ENCODE measurements at regions not wholly inside any gene's neighbourhood (a gene's known extent, or its start where the extent isn't known, plus 50 kb on each side); places are given as distances from the start of the nearest gene placed in this dataset.

- H3K27me3 ChIP-seq (ENCODE audit: control insufficient read depth in 1 of 2, insufficient read depth in 2 of 2, low read length in 2 of 2), result no peaks in the 10 kb centered on the region
Measured at GRCh38 chr5:125289606-125290005, 543.2 kb upstream of the ZNF608 start.

GRCh38 chr5:125290935-125291334, 544.5 kb upstream of the ZNF608 start:
- Histone ChIP-seq H3K27me3 (ENCODE audit: control insufficient read depth in 1 of 2, insufficient read depth in 2 of 2, low read length in 2 of 2) (no peaks in the 10 kb centered on the region), H3K9me3 (ENCODE audit: control insufficient read depth in 2 of 2, low read length in 2 of 2) (no peaks in the 10 kb centered on the region), H3K9ac (ENCODE audit: low read length in 2 of 2) (no peak overlapping the region), H3K27ac (ENCODE audit: low read length) (no peak overlapping the region), H3K36me3 (ENCODE audit: control insufficient read depth in 2 of 2, insufficient read depth in 2 of 2, low read length in 2 of 2) (no peaks in the 10 kb centered on the region), H3K4me3 (ENCODE audit: low read length in 2 of 2) (no peak overlapping the region), H3K4me1 (ENCODE audit: control insufficient read depth, insufficient read depth, low read length) (no peaks in the 10 kb centered on the region)

More at GRCh38 chr5:125289606-125290005, 543.2 kb upstream of the ZNF608 start:
- Histone ChIP-seq H3K4me1 (ENCODE audit: control insufficient read depth, insufficient read depth, low read length) (no peaks in the 10 kb centered on the region), H3K4me3 (ENCODE audit: low read length in 2 of 2) (no peak overlapping the region), H3K9me3 (ENCODE audit: control insufficient read depth in 2 of 2, low read length in 2 of 2) (no peaks in the 10 kb centered on the region), H3K27ac (ENCODE audit: low read length) (no peak overlapping the region), H3K36me3 (ENCODE audit: control insufficient read depth in 2 of 2, insufficient read depth in 2 of 2, low read length in 2 of 2) (no peaks in the 10 kb centered on the region), H3K9ac (ENCODE audit: low read length in 2 of 2) (no peak overlapping the region)

GRCh38 chr5:125291447-125291846, 545.0 kb upstream of the ZNF608 start:
- H3K9ac ChIP-seq (ENCODE audit: low read length in 2 of 2), result no peak overlapping the region
- no peaks in the 10 kb centered on the region for H3K27me3 ChIP-seq (ENCODE audit: control insufficient read depth in 1 of 2, insufficient read depth in 2 of 2, low read length in 2 of 2)
- no peaks in the 10 kb centered on the region for H3K36me3 ChIP-seq (ENCODE audit: control insufficient read depth in 2 of 2, insufficient read depth in 2 of 2, low read length in 2 of 2)
- no peaks in the 10 kb centered on the region for H3K9me3 ChIP-seq (ENCODE audit: control insufficient read depth in 2 of 2, low read length in 2 of 2)
- H3K4me3 ChIP-seq (ENCODE audit: low read length in 2 of 2), result no peak overlapping the region
- no peaks in the 10 kb centered on the region for H3K4me1 ChIP-seq (ENCODE audit: control insufficient read depth, insufficient read depth, low read length)
- H3K27ac ChIP-seq (ENCODE audit: low read length), result no peak overlapping the region

GRCh38 chr5:125293223-125293622, 546.8 kb upstream of the ZNF608 start:
- no peaks in the 10 kb centered on the region for H3K9me3 ChIP-seq (ENCODE audit: control insufficient read depth in 2 of 2, low read length in 2 of 2)
- H3K4me1 ChIP-seq (ENCODE audit: control insufficient read depth, insufficient read depth, low read length), result no peaks in the 10 kb centered on the region
- no peak overlapping the region for H3K27ac ChIP-seq (ENCODE audit: low read length)
- H3K4me3 ChIP-seq (ENCODE audit: low read length in 2 of 2), result no peak overlapping the region
- H3K27me3 ChIP-seq (ENCODE audit: control insufficient read depth in 1 of 2, insufficient read depth in 2 of 2, low read length in 2 of 2), result no peaks in the 10 kb centered on the region
- no peak overlapping the region for H3K9ac ChIP-seq (ENCODE audit: low read length in 2 of 2)
- no peaks in the 10 kb centered on the region for H3K36me3 ChIP-seq (ENCODE audit: control insufficient read depth in 2 of 2, insufficient read depth in 2 of 2, low read length in 2 of 2)

GRCh38 chr5:125293726-125294125, 547.3 kb upstream of the ZNF608 start:
- Histone ChIP-seq H3K27me3 (ENCODE audit: control insufficient read depth in 1 of 2, insufficient read depth in 2 of 2, low read length in 2 of 2) (no peaks in the 10 kb centered on the region), H3K9ac (ENCODE audit: low read length in 2 of 2) (no peak overlapping the region), H3K9me3 (ENCODE audit: control insufficient read depth in 2 of 2, low read length in 2 of 2) (no peaks in the 10 kb centered on the region), H3K27ac (ENCODE audit: low read length) (no peak overlapping the region), H3K36me3 (ENCODE audit: control insufficient read depth in 2 of 2, insufficient read depth in 2 of 2, low read length in 2 of 2) (no peaks in the 10 kb centered on the region), H3K4me1 (ENCODE audit: control insufficient read depth, insufficient read depth, low read length) (no peaks in the 10 kb centered on the region), H3K4me3 (ENCODE audit: low read length in 2 of 2) (no peak overlapping the region)

GRCh38 chr5:125294844-125295243, 548.4 kb upstream of the ZNF608 start:
- Histone ChIP-seq H3K4me3 (ENCODE audit: low read length in 2 of 2) (no peak overlapping the region), H3K27ac (ENCODE audit: low read length) (no peak overlapping the region), H3K9me3 (ENCODE audit: control insufficient read depth in 2 of 2, low read length in 2 of 2) (no peaks in the 10 kb centered on the region), H3K9ac (ENCODE audit: low read length in 2 of 2) (no peak overlapping the region), H3K36me3 (ENCODE audit: control insufficient read depth in 2 of 2, insufficient read depth in 2 of 2, low read length in 2 of 2) (no peaks in the 10 kb centered on the region), H3K27me3 (ENCODE audit: control insufficient read depth in 1 of 2, insufficient read depth in 2 of 2, low read length in 2 of 2) (no peaks in the 10 kb centered on the region), H3K4me1 (ENCODE audit: control insufficient read depth, insufficient read depth, low read length) (no peaks in the 10 kb centered on the region)

- Histone ChIP-seq H3K36me3 (ENCODE audit: control insufficient read depth in 2 of 2, insufficient read depth in 2 of 2, low read length in 2 of 2) (no peaks in the 10 kb centered on the region), H3K4me1 (ENCODE audit: control insufficient read depth, insufficient read depth, low read length) (no peaks in the 10 kb centered on the region), H3K9me3 (ENCODE audit: control insufficient read depth in 2 of 2, low read length in 2 of 2) (no peaks in the 10 kb centered on the region), H3K9ac (ENCODE audit: low read length in 2 of 2) (no peak overlapping the region), H3K27ac (ENCODE audit: low read length) (no peak overlapping the region), H3K4me3 (ENCODE audit: low read length in 2 of 2) (no peak overlapping the region), H3K27me3 (ENCODE audit: control insufficient read depth in 1 of 2, insufficient read depth in 2 of 2, low read length in 2 of 2) (no peaks in the 10 kb centered on the region)
Measured at GRCh38 chr5:125295405-125295872, 549.0 kb upstream of the ZNF608 start.

- Histone ChIP-seq H3K36me3 (ENCODE audit: control insufficient read depth in 2 of 2, insufficient read depth in 2 of 2, low read length in 2 of 2) (no peaks in the 10 kb centered on the region), H3K27ac (ENCODE audit: low read length) (no peak overlapping the region), H3K9me3 (ENCODE audit: control insufficient read depth in 2 of 2, low read length in 2 of 2) (no peaks in the 10 kb centered on the region), H3K4me1 (ENCODE audit: control insufficient read depth, insufficient read depth, low read length) (no peaks in the 10 kb centered on the region), H3K27me3 (ENCODE audit: control insufficient read depth in 1 of 2, insufficient read depth in 2 of 2, low read length in 2 of 2) (no peaks in the 10 kb centered on the region), H3K9ac (ENCODE audit: low read length in 2 of 2) (no peak overlapping the region), H3K4me3 (ENCODE audit: low read length in 2 of 2) (no peak overlapping the region)
Measured at GRCh38 chr5:125298258-125298657, 551.8 kb upstream of the ZNF608 start.

- Histone ChIP-seq H3K27me3 (ENCODE audit: control insufficient read depth in 1 of 2, insufficient read depth in 2 of 2, low read length in 2 of 2) (no peaks in the 10 kb centered on the region), H3K27ac (ENCODE audit: low read length) (no peak overlapping the region), H3K9ac (ENCODE audit: low read length in 2 of 2) (no peak overlapping the region), H3K4me1 (ENCODE audit: control insufficient read depth, insufficient read depth, low read length) (no peaks in the 10 kb centered on the region), H3K4me3 (ENCODE audit: low read length in 2 of 2) (no peak overlapping the region), H3K36me3 (ENCODE audit: control insufficient read depth in 2 of 2, insufficient read depth in 2 of 2, low read length in 2 of 2) (no peaks in the 10 kb centered on the region), H3K9me3 (ENCODE audit: control insufficient read depth in 2 of 2, low read length in 2 of 2) (no peaks in the 10 kb centered on the region)
Measured at GRCh38 chr5:125298746-125299379, 552.4 kb upstream of the ZNF608 start.

GRCh38 chr5:125301711-125302110, 555.3 kb upstream of the ZNF608 start:
- Histone ChIP-seq H3K36me3 (ENCODE audit: control insufficient read depth in 2 of 2, insufficient read depth in 2 of 2, low read length in 2 of 2) (no peaks in the 10 kb centered on the region), H3K9ac (ENCODE audit: low read length in 2 of 2) (no peak overlapping the region), H3K27me3 (ENCODE audit: control insufficient read depth in 1 of 2, insufficient read depth in 2 of 2, low read length in 2 of 2) (no peaks in the 10 kb centered on the region), H3K27ac (ENCODE audit: low read length) (no peak overlapping the region), H3K4me1 (ENCODE audit: control insufficient read depth, insufficient read depth, low read length) (no peaks in the 10 kb centered on the region), H3K9me3 (ENCODE audit: control insufficient read depth in 2 of 2, low read length in 2 of 2) (no peaks in the 10 kb centered on the region), H3K4me3 (ENCODE audit: low read length in 2 of 2) (no peak overlapping the region)

GRCh38 chr5:125302577-125302976, 556.1 kb upstream of the ZNF608 start:
- H3K9ac ChIP-seq (ENCODE audit: low read length in 2 of 2), result no peak overlapping the region
- no peaks in the 10 kb centered on the region for H3K36me3 ChIP-seq (ENCODE audit: control insufficient read depth in 2 of 2, insufficient read depth in 2 of 2, low read length in 2 of 2)
- no peak overlapping the region for H3K4me3 ChIP-seq (ENCODE audit: low read length in 2 of 2)
- no peak overlapping the region for H3K27ac ChIP-seq (ENCODE audit: low read length)
- no peaks in the 10 kb centered on the region for H3K4me1 ChIP-seq (ENCODE audit: control insufficient read depth, insufficient read depth, low read length)
- H3K9me3 ChIP-seq (ENCODE audit: control insufficient read depth in 2 of 2, low read length in 2 of 2), result no peaks in the 10 kb centered on the region
- no peaks in the 10 kb centered on the region for H3K27me3 ChIP-seq (ENCODE audit: control insufficient read depth in 1 of 2, insufficient read depth in 2 of 2, low read length in 2 of 2)

Measured in stomach smooth muscle (tissue), 2 donors.